NCI-H446 (cell line): ENCODE measurements at regions not wholly inside any gene's neighbourhood (a gene's known extent, or its start where the extent isn't known, plus 50 kb on each side); places are given as distances from the start of the nearest gene placed in this dataset.
"Not testable (repeated sequence)": the region's sequence is repeated elsewhere in the genome, so short reads cannot be mapped to it uniquely, and the experiment has no call there.

Source experiments
- DNase-seq, 2 experiments: peaks; one replicate each; lab custom pipeline; 2025; lab: John Stamatoyannopoulos, UW

- not testable (repeated sequence) for DNase-seq
Measured at GRCh38 chr1:146715054-146715453, 223.1 kb upstream of the NBPF12 start.

- DNase-seq = peak; percentile 32 to 60
Measured at GRCh38 chr1:146710838-146711521, 227.1 kb upstream of the NBPF12 start.

- not testable (repeated sequence) for DNase-seq
Measured at GRCh38 chr1:146709302-146709701, 228.8 kb upstream of the NBPF12 start.

- DNase-seq = not testable (repeated sequence)
Measured at GRCh38 chr1:146704162-146704724, 233.9 kb upstream of the NBPF12 start.

GRCh38 chr1:146701320-146701719, 236.8 kb upstream of the NBPF12 start:
- not testable (repeated sequence) for DNase-seq

GRCh38 chr1:146695388-146695787, 242.7 kb upstream of the NBPF12 start:
- not testable (repeated sequence) for DNase-seq

GRCh38 chr1:146691798-146692197, 246.3 kb upstream of the NBPF12 start:
- DNase-seq = not testable (repeated sequence)

GRCh38 chr1:146688893-146689292, 249.2 kb upstream of the NBPF12 start:
- DNase-seq = not testable (repeated sequence)

- not testable (repeated sequence) for DNase-seq
Measured at GRCh38 chr1:146686777-146687366, 251.3 kb upstream of the NBPF12 start.

GRCh38 chr1:146683126-146683429, 255.0 kb upstream of the NBPF12 start:
- not testable (repeated sequence) for DNase-seq

- not testable (repeated sequence) for DNase-seq
Measured at GRCh38 chr1:146682227-146683125, 255.6 kb upstream of the NBPF12 start.

GRCh38 chr1:146673729-146674299, 264.3 kb upstream of the NBPF12 start:
- not testable (repeated sequence) for DNase-seq

- DNase-seq = not testable (repeated sequence)
Measured at GRCh38 chr1:146672608-146673007, 265.5 kb upstream of the NBPF12 start.

GRCh38 chr1:146671588-146671987, 266.5 kb upstream of the NBPF12 start:
- not testable (repeated sequence) for DNase-seq

GRCh38 chr1:146670832-146671566, 267.1 kb upstream of the NBPF12 start:
- not testable (repeated sequence) for DNase-seq

- not testable (repeated sequence) for DNase-seq
Measured at GRCh38 chr1:146666275-146666674, 271.8 kb upstream of the NBPF12 start.

- not testable (repeated sequence) for DNase-seq
Measured at GRCh38 chr1:146660242-146660641, 277.9 kb upstream of the NBPF12 start.

GRCh38 chr1:146656356-146657060, 281.6 kb upstream of the NBPF12 start:
- DNase-seq = not testable (repeated sequence)

- DNase-seq = not testable (repeated sequence)
Measured at GRCh38 chr1:146654763-146655162, 283.4 kb upstream of the NBPF12 start.

GRCh38 chr1:146645978-146646604, 292.0 kb upstream of the NBPF12 start:
- DNase-seq = not testable (repeated sequence)
